ENCODE measurements at regions not wholly inside any gene's neighbourhood (a gene's known extent, or its start where the extent isn't known, plus 50 kb on each side); places are given as distances from the start of the nearest gene placed in this dataset.

- POLR2A ChIA-PET = no interaction called here
- H3K9me3 ChIP-seq (ENCODE audit: control insufficient read depth, insufficient read depth, low read depth, low read length) = no peaks in the 10 kb centered on the region
- no TSS peak for BruUV-seq (replicated peaks)
- H3K4me1 ChIP-seq (ENCODE audit: control insufficient read depth, insufficient read depth, low read length) = no peaks in the 10 kb centered on the region
- TF ChIP-seq CTCF (IDR thresholded peaks at IDR 0.05) (no peak), REST (IDR thresholded peaks at IDR 0.05; ENCODE audit: insufficient read depth in 1 of 2, low read depth in 2 of 2, low read length in 1 of 2) (no peak), SIN3A (IDR thresholded peaks at IDR 0.05; ENCODE audit: borderline replicate concordance, insufficient read depth, low read depth, low read length) (no peak), TCF7L2 (IDR thresholded peaks at IDR 0.05; ENCODE audit: low read depth, low read length) (no peak), POLR2AphosphoS5 (IDR thresholded peaks at IDR 0.05; ENCODE audit: low read depth, low read length) (no peak)
- CTCF ChIA-PET = interaction anchor here (0.6 kb wide), 1 partner anchor 151 kb away, joined by 4 read pairs; no protein-coding TSS in a partner anchor
- intact Hi-C loops (cut with micrococcal nuclease; ENCODE audit: unreplicated experiment) = no loop called here
- no peak overlapping the region for H3K4me3 ChIP-seq (ENCODE audit: low read depth in 2 of 2, low read length in 2 of 2)
- H3K36me3 ChIP-seq (ENCODE audit: control insufficient read depth, insufficient read depth, low read length) = no peaks in the 10 kb centered on the region
- H3K27me3 ChIP-seq (ENCODE audit: control insufficient read depth, insufficient read depth, low read length) = no peaks in the 10 kb centered on the region
- H3K27ac ChIP-seq (ENCODE audit: low read length) = no peak overlapping the region
- in situ Hi-C loops (cut with HindIII; ENCODE audit: low pct_unique_long_range_greater_than_20kb, low sequenced_read_pairs) = no loop called here
- DNase-seq (ENCODE audit: low read depth, low spot score) (no peak), ATAC-seq (no peak)
Measured at GRCh38 chr9:80025131-80025530, 453.4 kb downstream of the TLE4 start.

GRCh38 chr9:80020530-80020929 is 448.8 kb downstream of the TLE4 start:
- H3K27me3 ChIP-seq (ENCODE audit: control insufficient read depth, insufficient read depth, low read length) = no peaks in the 10 kb centered on the region
- TF ChIP-seq TCF7L2 (IDR thresholded peaks at IDR 0.05; ENCODE audit: low read depth, low read length) = no peak
- TF ChIP-seq POLR2AphosphoS5 (IDR thresholded peaks at IDR 0.05; ENCODE audit: low read depth, low read length) = no peak
- TF ChIP-seq REST (IDR thresholded peaks at IDR 0.05; ENCODE audit: insufficient read depth in 1 of 2, low read depth in 2 of 2, low read length in 1 of 2) = no peak
- no peak for TF ChIP-seq SIN3A (IDR thresholded peaks at IDR 0.05; ENCODE audit: borderline replicate concordance, insufficient read depth, low read depth, low read length)
- TF ChIP-seq CTCF (IDR thresholded peaks at IDR 0.05) = no peak
- ChIA-PET POLR2A (no interaction called here), CTCF (no interaction called here)
- in situ Hi-C loops (cut with HindIII; ENCODE audit: low pct_unique_long_range_greater_than_20kb, low sequenced_read_pairs) (no loop called here), intact Hi-C loops (cut with micrococcal nuclease; ENCODE audit: unreplicated experiment) (no loop called here)
- H3K36me3 ChIP-seq (ENCODE audit: control insufficient read depth, insufficient read depth, low read length) = no peaks in the 10 kb centered on the region
- no peak for ATAC-seq
- H3K27ac ChIP-seq (ENCODE audit: low read length) = no peak overlapping the region
- no TSS peak for BruUV-seq (replicated peaks)
- H3K4me1 ChIP-seq (ENCODE audit: control insufficient read depth, insufficient read depth, low read length) = no peaks in the 10 kb centered on the region
- no peak overlapping the region for H3K4me3 ChIP-seq (ENCODE audit: low read depth in 2 of 2, low read length in 2 of 2)
- no peaks in the 10 kb centered on the region for H3K9me3 ChIP-seq (ENCODE audit: control insufficient read depth, insufficient read depth, low read depth, low read length)
- DNase-seq (ENCODE audit: low read depth, low spot score) = no peak

Data from Panc1 (cell line).